ENCODE measurements at regions not wholly inside any gene's neighbourhood (a gene's known extent, or its start where the extent isn't known, plus 50 kb on each side); places are given as distances from the start of the nearest gene placed in this dataset.

GRCh38 chr9:16143947-16144890, 591.4 kb downstream of the CCDC171 start:
- TF ChIP-seq CTCF (IDR thresholded peaks at IDR 0.05) (no peak), POLR2A (IDR thresholded peaks at IDR 0.05) (no peak)

Measured in adrenal gland (tissue), 5 donors.